ENCODE measurements at regions not wholly inside any gene's neighbourhood (a gene's known extent, or its start where the extent isn't known, plus 50 kb on each side); places are given as distances from the start of the nearest gene placed in this dataset.
"Not testable (repeated sequence)": the region's sequence is repeated elsewhere in the genome, so short reads cannot be mapped to it uniquely, and the experiment has no call there.

DNA sequence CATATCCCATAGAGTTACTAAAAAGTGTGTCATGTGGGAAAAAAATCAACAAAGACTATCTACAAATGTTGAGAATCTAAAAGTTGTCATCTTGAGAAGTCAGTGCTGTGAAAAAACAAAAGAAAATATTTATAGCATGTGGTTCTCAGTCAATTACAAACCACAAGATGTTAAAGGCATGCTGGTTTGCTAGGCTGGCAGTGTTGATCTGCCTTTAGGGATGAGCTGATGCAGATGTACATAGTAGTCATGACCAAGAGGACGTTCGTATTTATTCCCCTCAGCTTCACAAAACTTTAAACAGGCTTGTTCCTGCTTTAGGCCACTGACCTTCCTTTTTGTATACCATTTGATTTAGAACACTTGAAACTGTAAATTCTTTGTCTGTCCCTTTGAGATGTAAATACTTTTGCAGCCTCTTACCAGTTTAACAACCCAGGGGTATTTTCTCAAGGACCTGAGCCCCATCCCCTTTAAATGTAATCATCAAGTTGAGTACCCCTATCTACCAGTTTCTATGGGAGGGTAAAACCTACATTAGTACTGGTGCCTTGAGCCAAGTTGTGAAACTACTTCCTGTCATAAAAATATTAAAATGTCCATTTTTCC lies 446.6 kb downstream of the KCNJ18 start:
- DNase-seq (ENCODE audit: low spot score) = no peak

DNA sequence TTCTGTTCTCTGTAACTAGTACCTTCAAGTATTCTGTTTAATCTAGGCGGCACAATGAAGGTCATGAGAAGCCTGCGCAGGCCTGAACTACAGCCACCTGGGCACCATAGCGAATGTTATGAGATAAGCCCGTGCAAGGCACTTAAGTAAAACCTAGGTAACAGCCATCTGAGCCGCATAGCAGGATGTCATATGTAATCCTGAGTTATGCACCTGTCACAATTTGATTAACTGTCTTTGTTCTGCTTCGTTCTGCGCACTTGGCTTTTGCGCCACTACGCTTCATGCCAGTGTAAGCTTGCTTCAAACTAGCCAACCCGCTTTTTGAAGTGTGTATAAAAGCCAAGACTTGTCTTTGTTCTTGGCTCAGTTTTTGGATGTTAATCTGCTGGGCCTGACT lies 449.8 kb downstream of the KCNJ18 start:
- no peak for DNase-seq (ENCODE audit: low spot score)

DNA sequence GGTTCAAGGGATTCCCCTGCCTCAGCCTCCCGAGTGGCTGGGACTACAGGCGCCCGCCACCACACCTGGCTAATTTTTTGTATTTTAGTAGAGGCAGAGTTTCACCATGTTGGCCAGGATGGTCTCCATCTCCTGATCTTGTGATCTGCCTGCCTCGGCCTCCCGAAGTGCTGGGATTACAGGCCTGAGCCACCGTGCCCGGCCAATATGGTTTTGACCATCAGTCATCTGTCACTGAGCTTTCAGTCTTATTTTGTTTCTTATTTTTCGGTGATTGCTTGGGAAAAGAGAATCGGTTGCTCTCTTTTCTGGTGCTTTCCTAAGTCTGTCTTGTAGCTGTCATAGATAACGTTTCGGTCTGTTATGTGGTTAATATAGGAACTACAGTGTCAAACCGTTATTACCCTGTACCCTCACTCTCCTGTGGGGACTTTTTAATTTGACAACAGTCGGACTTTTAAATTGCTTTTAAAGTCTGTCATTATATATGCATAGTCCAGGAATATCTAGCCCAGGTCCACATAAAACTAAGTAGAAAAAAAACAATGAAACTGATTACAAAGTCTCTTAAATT lies 453.4 kb downstream of the KCNJ18 start:
- no peak for DNase-seq (ENCODE audit: low spot score)

DNA sequence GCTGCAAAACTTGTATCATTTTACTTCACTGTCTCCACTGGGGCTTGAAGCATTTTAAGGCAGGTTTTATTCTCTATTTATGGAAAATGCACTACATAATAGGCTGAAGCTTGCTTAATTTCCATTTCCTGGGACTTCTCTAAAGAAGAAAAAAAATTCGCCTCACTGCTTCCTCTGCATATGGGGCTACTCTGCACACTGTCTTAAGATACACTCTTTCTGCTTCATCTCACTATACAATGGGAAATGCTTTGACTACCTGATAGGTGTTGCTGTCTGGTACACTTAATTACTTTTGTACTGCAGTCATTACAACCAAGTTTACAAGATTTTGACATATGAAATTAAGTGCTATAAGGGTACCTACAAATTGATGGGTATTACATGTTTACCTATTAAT lies 466.0 kb downstream of the KCNJ18 start:
- DNase-seq (ENCODE audit: low spot score) = no peak

DNA sequence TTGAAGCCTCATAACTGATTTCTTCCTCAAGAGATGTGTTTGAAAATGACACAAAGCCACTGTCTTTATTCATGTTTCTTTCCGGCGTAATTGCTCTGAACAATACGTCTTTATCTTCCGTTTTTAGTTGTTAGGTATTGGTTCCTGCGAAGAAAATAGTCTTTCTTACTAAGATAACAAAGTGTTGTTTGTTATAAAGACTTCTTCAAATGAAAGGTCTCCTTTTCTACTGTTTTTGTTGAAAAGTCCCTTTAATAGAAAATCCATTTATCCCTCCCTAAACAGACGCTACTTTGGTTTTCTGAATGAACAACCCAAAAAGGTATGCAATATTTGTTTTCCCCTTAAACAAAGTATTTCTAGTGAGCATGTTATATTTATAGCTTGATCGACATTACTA lies 469.1 kb downstream of the KCNJ18 start:
- no peak for DNase-seq (ENCODE audit: low spot score)

DNA sequence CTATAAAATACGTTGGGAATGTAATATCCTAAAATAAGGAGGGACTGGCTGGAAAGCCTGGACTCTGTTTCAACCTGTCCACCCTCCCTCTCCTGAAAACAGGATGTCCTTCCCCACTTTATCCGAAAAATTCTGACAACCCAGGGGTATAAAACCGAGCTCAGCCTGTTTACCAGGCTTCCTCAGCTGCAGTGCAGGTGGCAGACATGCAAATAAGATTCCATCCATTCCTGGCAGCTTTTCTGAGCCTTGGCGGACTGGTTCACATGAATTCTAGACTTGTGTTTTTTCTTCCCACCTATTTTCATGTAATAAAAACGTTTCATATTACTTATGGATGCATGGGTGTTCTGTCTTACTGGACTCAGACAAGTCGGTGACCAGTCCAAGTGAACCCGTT lies 479.3 kb downstream of the KCNJ18 start:
- no peak for DNase-seq (ENCODE audit: low spot score)

DNA sequence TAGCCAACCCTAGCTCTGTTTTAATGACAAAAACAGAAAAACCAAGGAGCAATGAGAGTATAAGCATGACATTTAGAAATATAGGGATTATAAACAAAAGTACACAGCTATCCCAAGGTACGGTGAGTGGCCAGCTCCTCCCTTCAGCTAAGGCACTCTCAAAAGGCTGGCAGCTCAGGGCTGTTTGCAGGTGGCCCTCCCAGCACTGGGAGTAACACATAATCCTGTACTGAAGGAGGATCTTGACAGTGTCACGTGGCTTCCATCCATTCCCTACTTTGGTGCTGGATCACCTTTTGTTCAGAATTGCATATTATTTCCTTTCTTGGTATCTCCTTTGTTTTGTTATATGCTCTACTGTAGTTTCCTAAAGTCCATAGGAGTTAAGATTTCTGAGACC lies 500.8 kb downstream of the KCNJ18 start:
- DNase-seq (ENCODE audit: low spot score) = no peak

DNA sequence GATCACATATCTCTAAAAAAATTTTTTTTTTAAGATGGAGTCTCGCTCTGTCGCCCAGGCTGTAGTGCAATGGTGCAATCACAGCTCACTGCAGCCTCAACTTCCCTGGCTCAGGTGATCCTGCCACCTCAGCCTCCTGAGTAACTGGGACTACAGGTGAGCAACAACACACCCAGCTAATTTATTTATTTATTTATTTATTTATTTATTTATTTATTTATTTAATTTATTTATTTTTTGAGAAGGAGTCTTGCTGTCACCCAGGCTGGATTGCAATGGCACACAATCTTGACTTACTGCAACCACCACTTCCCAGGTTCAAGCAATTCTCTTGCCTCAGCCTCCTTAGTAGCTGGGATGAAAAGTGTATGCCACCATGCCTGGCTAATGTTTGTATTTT lies 507.9 kb downstream of the KCNJ18 start:
- DNase-seq (ENCODE audit: low spot score) = not testable (repeated sequence)

DNA sequence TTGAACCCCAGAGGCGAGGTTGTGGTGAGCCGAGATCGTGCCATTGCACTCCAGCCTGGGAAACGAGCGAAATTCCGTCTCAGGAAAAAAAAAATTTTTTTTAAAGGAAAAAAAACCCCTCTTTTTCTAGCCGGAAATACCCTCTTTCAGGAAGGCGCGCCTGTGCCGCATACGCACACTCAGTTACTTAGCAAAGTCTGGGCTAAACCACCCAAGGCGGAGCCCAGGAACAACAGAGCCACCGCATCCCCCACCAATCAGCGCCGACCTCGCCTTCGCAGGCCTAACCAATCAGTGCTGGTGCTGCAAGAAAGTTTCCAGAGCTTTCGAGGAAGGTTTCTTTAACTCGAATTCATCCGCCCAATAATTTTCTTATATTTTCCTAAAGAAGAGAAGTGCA lies 510.4 kb downstream of the KCNJ18 start:
- no peak for DNase-seq (ENCODE audit: low spot score)

DNA sequence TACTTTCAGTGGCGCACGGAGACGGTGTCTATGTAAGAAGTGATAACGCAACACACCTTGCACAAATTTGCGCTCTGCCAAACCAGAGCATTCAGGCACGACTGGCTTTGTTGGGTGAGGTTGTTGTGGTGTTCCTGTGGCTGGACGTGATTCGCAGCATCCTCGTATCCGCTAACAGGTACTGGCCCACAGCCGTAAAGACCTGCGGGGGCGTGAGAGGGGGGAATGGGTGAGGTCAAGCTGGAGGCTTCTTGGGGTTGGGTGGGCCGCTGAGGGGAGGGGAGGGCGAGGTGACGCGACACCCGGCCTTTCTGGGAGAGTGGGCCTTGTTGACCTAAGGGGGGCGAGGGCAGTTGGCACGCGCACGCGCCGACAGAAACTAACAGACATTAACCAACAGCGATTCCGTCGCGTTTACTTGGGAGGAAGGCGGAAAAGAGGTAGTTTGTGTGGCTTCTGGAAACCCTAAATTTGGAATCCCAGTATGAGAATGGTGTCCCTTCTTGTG lies 510.9 kb downstream of the KCNJ18 start:
- no peak for DNase-seq (ENCODE audit: low spot score)

DNA sequence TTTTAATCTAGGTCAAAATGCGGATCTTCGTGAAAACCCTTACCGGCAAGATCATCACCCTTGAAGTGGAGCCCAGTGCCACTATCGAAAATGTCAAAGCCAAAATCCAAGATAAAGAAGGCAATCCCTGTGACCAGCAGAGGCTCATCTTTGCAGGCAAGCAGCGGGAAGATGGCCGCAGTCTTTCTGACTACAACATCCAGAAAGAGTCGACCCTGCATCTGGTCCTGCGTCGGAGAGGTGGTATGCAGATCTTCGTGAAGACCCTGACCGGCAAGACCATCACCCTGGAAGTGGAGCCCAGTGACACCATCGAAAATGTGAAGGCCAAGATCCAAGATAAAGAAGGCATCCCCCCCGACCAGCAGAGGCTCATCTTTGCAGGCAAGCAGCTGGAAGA lies 511.8 kb downstream of the KCNJ18 start:
- not testable (repeated sequence) for DNase-seq (ENCODE audit: low spot score)

DNA sequence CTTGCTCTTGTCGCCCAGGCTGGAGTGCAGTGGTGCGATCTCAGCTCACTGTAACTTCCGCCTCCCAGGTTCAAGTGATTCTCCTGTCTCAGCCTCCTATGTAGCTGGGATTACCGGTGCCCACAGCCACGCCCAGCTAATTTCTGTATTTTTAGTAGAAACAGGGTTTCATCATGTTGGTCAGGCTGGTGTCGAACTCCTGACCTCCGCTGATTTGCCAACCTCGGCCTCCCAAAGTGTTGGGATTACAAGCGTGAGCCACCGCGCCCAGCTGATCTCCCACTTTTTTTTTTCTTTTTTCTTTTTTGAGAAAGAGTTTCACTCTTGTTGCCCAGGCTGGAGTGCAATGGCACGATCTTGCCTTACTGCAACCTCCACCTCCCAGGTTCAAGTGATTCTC lies 517.9 kb downstream of the KCNJ18 start:
- DNase-seq (ENCODE audit: low spot score) = not testable (repeated sequence)

DNA sequence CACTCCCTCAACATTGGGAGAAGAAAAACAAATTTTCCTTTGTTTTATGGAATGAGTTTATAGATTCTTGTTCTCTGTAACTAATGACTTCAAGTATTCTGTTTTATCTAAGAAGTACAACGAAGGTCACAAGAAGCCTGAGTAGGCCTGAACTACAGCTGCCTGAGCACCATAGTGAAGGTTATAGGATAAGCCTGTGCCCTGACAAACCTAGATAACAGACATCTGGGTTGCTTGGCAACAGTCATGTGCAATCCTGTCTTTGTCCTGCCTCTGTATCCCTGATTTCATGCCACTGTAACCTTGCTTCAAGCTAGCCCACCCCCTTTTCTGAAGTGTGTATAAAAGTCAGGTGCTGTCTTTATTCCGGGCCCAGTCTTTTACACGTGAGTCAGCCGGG lies 520.8 kb downstream of the KCNJ18 start:
- not testable (repeated sequence) for DNase-seq (ENCODE audit: low spot score)

DNA sequence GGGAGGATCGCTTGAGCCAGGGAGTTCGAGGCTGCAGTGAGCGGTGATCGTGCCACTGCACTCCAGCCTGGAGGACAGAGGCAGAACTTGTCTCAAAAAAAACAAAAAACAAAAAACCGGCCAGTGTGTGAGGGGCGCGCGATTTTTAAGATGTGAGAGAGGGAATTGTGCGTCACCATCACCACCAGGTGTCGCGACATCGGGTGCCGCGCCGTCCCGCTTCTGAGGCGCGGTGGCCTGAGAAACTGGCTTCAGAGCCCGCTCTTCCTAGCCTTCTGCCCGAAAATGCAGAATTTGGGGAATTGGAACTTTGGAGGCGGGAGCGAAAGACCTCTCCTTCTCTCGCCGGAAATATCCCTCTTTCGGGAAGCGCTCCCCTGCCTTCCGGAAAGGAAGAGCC lies 524.8 kb downstream of the KCNJ18 start:
- DNase-seq (ENCODE audit: low spot score) = no peak

DNA sequence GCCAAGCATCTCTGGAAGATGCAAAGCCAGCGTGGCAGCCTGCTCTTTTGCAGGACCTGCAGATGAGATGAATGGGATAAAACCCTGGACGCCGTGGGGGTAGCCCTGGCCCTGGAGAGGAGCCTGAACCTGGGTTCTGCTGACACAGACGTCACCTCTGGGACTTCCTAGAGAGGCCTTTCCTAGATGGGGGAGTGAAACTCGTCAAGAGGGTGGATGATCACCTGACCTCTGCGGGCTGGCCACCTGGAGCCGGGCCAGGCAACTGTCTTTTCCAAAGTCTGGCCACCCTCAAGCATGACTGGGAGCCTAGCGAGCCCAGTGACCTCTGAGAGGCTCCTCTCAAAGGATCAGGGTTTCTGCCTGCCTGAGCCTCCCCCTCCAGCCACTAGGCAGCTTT lies 529.0 kb downstream of the KCNJ18 start:
- DNase-seq (ENCODE audit: low spot score) = no peak

DNA sequence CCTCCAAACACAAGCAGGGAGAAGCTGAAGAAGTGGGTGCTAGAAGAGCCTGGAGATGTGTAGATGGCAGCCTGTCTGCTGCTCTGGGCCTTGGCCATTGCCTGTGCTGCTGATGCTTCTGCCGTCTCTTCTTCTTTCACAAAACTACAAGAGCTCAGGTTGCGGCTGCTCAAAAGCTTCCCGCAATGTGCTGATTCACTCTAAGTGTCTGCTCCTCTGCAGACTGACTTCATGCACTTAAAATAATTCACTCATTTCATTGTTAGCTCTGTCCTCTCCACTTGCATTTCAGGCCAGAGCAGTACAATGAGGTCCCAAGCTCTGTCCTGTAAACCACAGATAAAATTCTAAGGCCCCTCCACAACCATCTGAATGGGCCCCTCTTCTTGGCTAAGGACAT lies 534.2 kb downstream of the KCNJ18 start:
- not testable (repeated sequence) for DNase-seq (ENCODE audit: low spot score)

DNA sequence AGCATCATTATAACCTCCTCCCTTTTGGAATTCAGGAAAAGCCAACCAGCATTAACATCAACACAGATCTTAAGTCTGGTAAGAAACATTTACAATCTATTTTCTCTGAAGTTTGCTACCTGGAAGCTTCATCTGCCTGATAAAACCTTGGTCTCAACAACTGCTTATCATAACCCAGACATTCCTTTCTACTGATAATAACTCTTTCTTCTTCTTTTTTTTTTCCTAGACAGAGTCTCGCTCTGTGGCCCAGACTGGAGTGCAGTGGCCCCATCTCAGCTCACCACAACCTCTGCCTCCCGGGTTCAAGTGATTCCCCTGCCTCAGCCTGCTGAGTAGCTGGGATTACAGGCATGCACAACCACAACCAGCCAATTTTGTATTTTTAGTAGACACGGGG lies 534.6 kb downstream of the KCNJ18 start:
- not testable (repeated sequence) for DNase-seq (ENCODE audit: low spot score)

DNA sequence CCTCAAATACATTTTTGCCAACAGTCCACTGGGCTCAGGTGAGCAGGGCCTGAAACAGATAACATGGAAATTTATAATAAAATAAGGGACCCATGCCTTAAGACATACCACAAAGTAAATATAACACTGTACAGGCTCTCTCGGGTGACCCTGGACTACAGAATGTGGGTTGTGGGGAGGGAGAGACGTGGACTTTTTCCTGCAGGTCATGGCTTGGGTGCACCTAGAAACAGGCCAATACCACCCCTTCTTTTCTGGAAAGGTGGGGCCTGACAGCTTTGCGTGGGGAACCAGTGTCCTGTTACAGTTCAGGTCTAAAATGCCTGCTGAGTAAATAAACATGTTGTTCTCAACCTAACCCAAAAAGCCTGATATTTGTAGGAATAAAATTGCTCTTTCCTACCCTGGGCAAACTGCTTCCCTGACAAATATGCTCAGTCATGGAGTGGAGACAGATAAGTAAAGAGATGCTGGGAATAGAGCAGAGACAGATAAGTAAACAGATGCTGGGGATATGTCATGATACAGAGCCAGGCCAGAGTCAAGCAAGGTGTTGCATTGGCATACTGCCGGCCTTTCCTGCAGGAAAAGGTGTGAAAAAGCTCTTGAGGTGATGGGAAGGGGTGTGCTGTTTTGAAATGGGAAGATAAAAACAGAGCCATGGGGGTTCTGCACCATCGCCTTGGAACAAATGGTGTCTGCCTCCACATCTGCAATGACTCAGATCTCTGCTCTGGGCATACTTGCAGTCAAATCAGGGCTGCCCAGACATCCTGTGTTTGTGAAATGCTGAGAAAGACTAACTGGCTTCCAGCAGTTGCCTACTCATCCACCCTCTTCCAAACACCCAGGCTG lies 535.6 kb downstream of the KCNJ18 start:
- not testable (repeated sequence) for DNase-seq (ENCODE audit: low spot score)

DNA sequence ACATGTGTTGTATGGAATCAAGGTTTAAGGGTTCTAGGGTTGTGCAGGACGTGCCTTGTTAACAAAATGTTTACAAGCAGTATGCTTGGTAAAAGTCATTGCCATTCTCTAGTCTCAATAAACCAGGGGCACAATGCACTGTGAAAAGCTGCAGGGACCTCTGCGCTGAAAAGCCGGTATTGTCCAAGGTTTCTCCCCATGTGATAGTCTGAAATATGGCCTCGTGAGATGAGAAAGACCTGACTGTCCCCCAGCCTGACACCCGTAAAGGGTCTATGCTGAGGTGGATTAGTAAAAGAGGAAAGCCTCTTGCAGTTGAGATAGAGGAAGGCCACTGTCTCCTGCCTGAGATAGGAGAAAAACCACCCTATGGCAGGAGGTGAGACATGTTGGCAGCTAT lies 537.5 kb downstream of the KCNJ18 start:
- not testable (repeated sequence) for DNase-seq (ENCODE audit: low spot score)

DNA sequence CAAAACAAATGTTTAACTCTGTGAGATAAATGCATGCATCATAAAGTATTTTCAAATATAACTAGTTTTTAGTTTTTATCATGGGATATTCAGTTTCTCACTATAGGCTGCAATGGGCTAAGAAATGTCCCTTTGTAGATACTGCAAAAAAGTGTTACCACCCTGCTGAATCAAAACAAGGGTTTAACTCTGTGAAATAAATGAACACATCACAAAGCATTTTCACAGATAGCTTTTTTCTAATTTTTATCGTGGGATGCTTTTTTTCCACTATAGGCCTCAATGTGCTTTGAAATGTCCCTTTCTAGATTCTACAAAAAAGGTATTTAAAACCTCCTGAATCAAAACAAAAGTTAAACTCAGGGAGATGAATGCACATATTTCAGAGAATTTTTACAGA lies 541.1 kb downstream of the KCNJ18 start:
- DNase-seq (ENCODE audit: low spot score) = no peak

DNA sequence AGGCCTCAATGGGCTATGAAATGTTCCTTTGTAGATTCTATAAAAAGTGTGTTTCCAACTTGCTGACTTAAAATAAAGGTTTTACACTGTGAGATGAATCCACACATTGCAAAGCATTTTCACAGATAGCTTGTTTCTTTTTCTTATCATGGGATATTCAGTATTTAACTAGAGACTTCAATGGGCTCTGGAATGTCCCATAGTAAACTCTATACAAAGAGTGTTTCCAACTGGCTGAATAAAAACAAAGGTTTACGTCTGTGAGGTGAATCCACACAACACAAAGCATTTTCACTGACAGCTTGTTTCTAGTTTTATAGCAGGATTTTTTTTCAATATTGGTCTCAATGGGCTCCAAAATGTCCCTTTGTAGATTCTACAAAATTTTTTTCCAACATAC lies 550.1 kb downstream of the KCNJ18 start:
- DNase-seq (ENCODE audit: low spot score) = no peak

DNA sequence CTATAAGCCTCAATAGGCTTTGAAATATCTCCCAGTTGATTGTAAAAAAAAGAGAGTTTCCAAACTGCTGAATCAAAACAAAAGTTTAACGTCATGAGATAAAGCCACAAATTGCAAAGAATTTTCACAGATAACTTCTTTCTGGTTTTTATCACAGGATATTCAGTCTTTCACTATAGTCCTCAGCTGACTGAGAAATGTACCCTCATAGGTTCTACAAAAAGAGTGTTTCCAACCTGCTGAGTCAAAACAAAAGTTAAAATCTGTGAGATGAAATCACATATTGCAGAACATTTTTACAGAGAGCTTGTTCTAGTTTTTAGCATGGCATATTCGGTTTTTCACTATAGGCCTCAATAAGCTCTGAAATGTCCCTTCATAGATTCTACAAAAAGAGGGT lies 559.2 kb downstream of the KCNJ18 start:
- DNase-seq (ENCODE audit: low spot score) = no peak

DNA sequence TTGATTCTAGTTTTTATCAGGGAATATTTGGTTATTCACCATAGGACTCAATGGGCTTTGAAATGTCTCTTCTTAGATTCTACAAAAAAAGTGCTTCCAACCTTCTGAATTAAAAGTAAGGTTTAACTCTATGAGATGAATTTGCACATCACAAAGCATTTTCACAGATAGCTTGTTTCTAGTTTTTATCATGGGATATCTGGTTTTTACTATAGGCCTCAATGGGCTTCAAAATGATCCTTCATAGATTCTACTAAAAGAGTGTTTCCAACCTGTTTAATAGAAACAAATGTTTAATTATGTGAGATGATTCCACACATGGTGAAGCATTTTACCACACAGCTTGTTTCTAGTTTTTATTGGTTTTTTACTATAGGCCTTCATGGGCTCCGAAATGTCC lies 560.7 kb downstream of the KCNJ18 start:
- no peak for DNase-seq (ENCODE audit: low spot score)

Measured in left forelimb (tissue), 1 donor.